ENCODE measurements at regions not wholly inside any gene's neighbourhood (a gene's known extent, or its start where the extent isn't known, plus 50 kb on each side); places are given as distances from the start of the nearest gene placed in this dataset.
A peak's percentile ranks its signal among the peaks of the same experiment; 100 is the strongest.

DNA sequence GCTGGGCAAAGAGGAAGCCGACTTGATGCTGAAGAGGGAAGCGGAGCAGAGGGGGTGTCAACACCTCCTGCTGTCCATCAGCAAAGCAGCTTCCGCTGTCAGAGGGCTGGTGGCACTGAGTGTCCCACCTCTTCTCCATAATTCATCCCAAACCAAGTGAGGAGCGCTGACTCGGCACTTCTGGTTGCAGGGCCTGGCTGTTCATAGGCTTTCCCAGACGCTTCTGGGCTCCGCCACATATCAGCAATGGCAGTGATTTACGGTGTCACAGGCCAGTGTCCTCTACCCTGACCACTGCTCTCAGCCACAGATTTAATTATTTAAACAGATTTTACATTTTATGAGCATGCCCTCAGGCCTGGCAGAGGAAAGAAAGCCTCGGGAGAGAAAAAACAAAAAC, 70.1 kb upstream of the TENM4 start:
- intact Hi-C loops (cut with micrococcal nuclease), result no loop called here
- CTCF ChIA-PET, result no interaction called here
- dilution Hi-C loops (cut with HindIII; ENCODE audit: low sequenced_read_pairs, unreplicated experiment), result no loop called here

More for the DNA sequence above, 70.1 kb upstream of the TENM4 start:
- Histone ChIP-seq H3K18ac (ENCODE audit: low read depth, low read length) (no peak overlapping the region), H3K4me2 (ENCODE audit: low read depth, low read length) (no peak overlapping the region), H2AK9ac (replicated peaks; ENCODE audit: low read depth, low read length, poor library complexity) (no peak overlapping the region), H3K27me3 (ENCODE audit: control insufficient read depth, insufficient read depth, low read length) (peaks cover 13% of the 10 kb centered on the region), H4K8ac (ENCODE audit: low read depth in 2 of 2, low read length in 2 of 2) (no peak overlapping the region), H3K9ac (ENCODE audit: low read depth, low read length) (no peak overlapping the region), H3K23ac (ENCODE audit: low read depth, low read length) (no peak overlapping the region), H3K4me1 (ENCODE audit: control insufficient read depth, insufficient read depth, low read length) (no peaks in the 10 kb centered on the region), H3K36me3 (ENCODE audit: control insufficient read depth, insufficient read depth, low read length) (no peaks in the 10 kb centered on the region), H3K79me1 (ENCODE audit: low read depth in 1 of 2, low read length in 2 of 2) (no peaks in the 10 kb centered on the region), H3K9me1 (ENCODE audit: insufficient read depth, low read length) (no peaks in the 10 kb centered on the region), H4K20me1 (ENCODE audit: insufficient read depth, low read length) (no peaks in the 10 kb centered on the region), H2BK15ac (ENCODE audit: low read depth, low read length) (no peak overlapping the region), H2AK5ac (ENCODE audit: low read depth, low read length) (no peak overlapping the region), H2BK5ac (ENCODE audit: low read depth, low read length, poor library complexity, severe bottlenecking) (no peak overlapping the region), H3K56ac (ENCODE audit: extremely low read depth, insufficient read depth, low read length) (no peak overlapping the region), H2AFZ (replicated peaks; ENCODE audit: low read length, poor library complexity) (no peak overlapping the region), H3K9me3 (ENCODE audit: control insufficient read depth, insufficient read depth, low read length) (no peaks in the 10 kb centered on the region), H3K4ac (ENCODE audit: low read depth, low read length) (no peak overlapping the region), H4K5ac (ENCODE audit: low read depth, low read length) (no peak overlapping the region), H3K4me3 (ENCODE audit: insufficient read depth, low read depth, low read length) (no peak overlapping the region), H4K91ac (ENCODE audit: insufficient read depth, low read depth, low read length) (no peak overlapping the region), H3K27ac (ENCODE audit: insufficient read depth, low read length) (no peak overlapping the region), H3K14ac (replicated peaks; ENCODE audit: low read depth, low read length) (no peak overlapping the region), H2BK120ac (ENCODE audit: low read depth, low read length) (no peak overlapping the region), H2BK20ac (ENCODE audit: low read depth, low read length) (no peak overlapping the region)
- TF ChIP-seq CHD1 (IDR thresholded peaks at IDR 0.05; ENCODE audit: low read depth, low read length) (no peak), MAFK (IDR thresholded peaks at IDR 0.05; ENCODE audit: low read depth, low read length) (peak; percentile 94), CEBPB (IDR thresholded peaks at IDR 0.05; ENCODE audit: low read depth, low read length) (no peak)
- ATAC-seq (ENCODE audit: low read depth) (no peak), DNase-seq (no peak)
- in situ Hi-C loops (cut with MboI; ENCODE audit: low sequenced_read_pairs), result no loop called here
- POLR2A ChIA-PET (ENCODE audit: unreplicated experiment), result no interaction called here
- BruUV-seq (replicated peaks), result no TSS peak
- WGBS, 2 experiments (ENCODE audit: extremely low coverage in 2 of 2, insufficient read length in 1 of 2), result 70% methylated on average over 2 of the region's 9 CpGs; no CpG with 5 or more reads in 1 of the 2 experiments
